Fibroblast of mammary gland (primary cell): ENCODE measurements at regions not wholly inside any gene's neighbourhood (a gene's known extent, or its start where the extent isn't known, plus 50 kb on each side); places are given as distances from the start of the nearest gene placed in this dataset.

Experiments
- DNase-seq: peaks from one replicate; pipeline ENCODE4 v3.0.0-alpha.2; 2010; ENCODE audit warnings: low read depth
- H3K4me3 ChIP-seq: 2 replicates; pipeline ENCODE4 v1.5.1; 2011; ENCODE audit warnings: low read depth, mild to moderate bottlenecking, low read length, moderate library complexity; ENCODE audit not compliant: control insufficient read depth
- TF ChIP-seq, protein P1 (sequence below): conservative IDR thresholded peaks from 2 replicates; pipeline ENCODE4 v1.5.1; 2011; ENCODE audit warnings: low read depth, low read length, inconsistent platforms; ENCODE audit not compliant: control insufficient read depth, insufficient read depth

DNA sequence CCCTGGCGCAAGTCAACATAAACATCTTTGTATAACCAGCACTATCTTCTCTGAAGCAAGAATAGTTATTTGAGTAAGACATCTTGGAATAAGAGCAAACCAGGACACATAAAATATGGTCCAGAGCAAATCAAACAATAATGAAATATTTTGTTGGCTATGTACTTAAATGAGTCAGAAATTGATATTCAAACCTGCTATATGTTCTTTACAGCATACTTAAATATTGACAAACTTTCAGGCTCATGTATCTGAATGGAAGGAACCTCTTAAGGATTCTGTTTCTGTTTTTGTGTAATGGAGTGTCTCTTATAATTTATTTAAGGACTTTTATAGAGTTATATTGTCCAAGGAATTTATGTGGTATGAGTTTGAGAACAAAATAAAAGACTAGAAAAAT is 747.3 kb downstream of the EFNA5 start:
- TF ChIP-seq, protein P1, sequence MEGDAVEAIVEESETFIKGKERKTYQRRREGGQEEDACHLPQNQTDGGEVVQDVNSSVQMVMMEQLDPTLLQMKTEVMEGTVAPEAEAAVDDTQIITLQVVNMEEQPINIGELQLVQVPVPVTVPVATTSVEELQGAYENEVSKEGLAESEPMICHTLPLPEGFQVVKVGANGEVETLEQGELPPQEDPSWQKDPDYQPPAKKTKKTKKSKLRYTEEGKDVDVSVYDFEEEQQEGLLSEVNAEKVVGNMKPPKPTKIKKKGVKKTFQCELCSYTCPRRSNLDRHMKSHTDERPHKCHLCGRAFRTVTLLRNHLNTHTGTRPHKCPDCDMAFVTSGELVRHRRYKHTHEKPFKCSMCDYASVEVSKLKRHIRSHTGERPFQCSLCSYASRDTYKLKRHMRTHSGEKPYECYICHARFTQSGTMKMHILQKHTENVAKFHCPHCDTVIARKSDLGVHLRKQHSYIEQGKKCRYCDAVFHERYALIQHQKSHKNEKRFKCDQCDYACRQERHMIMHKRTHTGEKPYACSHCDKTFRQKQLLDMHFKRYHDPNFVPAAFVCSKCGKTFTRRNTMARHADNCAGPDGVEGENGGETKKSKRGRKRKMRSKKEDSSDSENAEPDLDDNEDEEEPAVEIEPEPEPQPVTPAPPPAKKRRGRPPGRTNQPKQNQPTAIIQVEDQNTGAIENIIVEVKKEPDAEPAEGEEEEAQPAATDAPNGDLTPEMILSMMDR, result no peak
- no peak overlapping the region for H3K4me3 ChIP-seq
- no peak for DNase-seq

DNA sequence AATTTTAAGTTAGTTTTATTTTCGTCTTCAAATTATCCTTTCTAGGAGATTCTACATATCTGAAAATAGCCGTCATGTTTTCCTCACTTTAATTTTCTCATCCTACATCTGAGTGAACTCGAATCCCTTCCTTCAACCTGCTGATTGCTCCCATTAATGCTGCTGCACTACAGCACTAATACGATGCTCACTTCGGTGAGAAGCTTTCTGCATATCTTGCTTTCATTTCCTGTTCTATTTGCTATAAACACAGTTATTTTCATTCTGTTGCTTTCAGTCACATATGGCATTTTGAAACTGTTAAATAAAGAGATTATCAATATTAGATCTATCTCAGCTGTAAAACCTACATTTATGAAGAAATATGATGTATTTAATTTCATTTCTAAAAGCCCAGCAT is 749.2 kb downstream of the EFNA5 start:
- no peak overlapping the region for H3K4me3 ChIP-seq
- TF ChIP-seq, protein P1, result no peak
- DNase-seq, result no peak

DNA sequence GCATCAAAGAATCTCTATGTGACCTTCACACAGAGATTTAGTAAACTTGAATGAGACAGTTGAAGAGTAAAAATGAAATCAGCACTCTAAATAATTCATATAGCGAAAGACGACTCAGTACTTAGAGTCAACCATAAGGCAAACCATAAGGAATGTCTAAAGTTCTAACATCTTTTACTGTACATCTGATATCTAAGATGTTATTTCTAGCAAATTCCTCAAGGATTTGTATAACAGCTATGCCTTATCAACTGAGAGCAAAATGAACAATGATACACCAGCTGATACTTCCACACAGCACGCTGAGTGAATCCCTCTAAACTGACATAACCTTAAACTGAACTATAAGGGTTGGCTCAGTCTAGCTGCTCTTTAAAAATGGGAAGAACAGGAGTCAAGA is 760.3 kb downstream of the EFNA5 start:
- no peak for DNase-seq
- TF ChIP-seq, protein P1, result no peak
- H3K4me3 ChIP-seq, result no peak overlapping the region

DNA sequence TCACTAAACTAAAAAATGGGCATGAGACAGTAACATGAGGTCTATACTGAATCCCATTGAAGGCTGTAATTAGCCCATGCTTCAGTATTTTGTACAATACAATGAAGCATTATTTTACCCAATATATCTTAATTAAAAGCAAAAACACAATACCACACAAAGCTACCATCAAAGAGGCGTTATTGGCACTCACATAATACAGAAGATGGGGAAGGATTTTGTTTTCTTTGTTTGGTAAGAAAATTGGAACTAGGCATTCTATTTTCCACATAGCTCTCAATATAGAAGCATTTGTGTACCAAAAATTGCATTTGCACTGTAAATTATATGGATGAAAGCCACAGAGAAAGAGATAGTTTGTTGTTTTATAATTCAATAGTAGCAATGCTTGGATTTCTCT is 761.0 kb downstream of the EFNA5 start:
- TF ChIP-seq, protein P1, result no peak
- no peak for DNase-seq
- H3K4me3 ChIP-seq, result no peak overlapping the region

DNA sequence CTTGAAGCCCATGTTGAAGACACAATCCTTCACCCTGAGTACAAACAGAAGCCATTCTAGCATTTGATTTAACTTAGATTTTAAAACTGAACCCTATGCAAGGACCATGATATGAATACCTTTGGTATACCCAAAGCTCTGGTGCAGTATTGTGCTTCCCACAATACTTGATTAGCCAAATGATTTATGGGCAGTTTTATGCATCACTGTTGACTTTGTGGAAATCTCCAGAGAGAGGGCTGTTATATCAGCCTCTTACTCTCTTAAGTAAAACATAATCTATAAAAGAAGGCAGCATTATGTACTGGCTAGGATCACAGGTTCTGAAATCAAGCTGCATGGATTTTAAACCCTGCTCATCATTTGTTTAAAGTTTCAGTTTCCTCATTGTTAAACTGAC is 762.8 kb downstream of the EFNA5 start:
- H3K4me3 ChIP-seq, result no peak overlapping the region
- DNase-seq, result no peak
- TF ChIP-seq, protein P1, result no peak

DNA sequence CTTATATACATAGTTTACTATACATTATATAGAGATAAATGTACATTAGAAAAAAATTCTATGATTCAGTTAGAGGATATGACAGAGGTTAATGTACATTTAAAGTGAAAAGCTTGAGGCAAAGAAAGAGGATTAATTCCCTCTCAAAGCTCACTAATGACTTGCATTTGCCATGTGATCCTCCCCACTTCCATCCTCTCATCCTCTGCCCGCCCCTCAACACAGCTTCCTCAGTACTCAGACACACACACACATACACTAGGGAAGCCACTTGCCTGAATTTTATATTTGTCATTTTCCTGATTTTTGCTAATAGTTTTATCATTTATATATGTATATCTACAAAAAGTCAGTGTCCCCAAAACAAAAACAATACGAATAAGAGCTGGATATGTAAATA is 764.5 kb downstream of the EFNA5 start:
- no peak for DNase-seq
- H3K4me3 ChIP-seq, result no peak overlapping the region
- TF ChIP-seq, protein P1, result no peak

DNA sequence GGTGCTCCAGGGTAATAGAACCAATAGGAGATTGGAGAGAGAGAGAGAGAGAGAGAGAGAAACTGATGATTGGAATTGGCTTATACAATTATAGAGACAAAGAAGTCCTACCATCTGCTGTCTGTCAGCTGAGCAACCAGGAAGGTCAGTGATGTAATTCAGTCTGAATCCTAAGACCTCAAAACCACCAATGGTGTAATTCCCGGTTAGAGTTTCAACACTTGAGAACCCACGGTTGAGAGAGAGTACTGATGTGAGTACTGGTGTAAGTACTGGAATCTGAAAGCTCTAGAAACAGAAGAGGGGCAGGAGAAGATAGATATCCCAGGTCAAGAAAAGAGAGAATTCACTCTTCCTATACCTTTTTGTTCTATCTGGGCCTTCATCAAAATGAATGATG is 775.8 kb downstream of the EFNA5 start:
- H3K4me3 ChIP-seq, result no peak overlapping the region
- peak; percentile 5 for DNase-seq
- TF ChIP-seq, protein P1, result no peak
